Uterus (tissue), 2 donors: ENCODE measurements at regions not wholly inside any gene's neighbourhood (a gene's known extent, or its start where the extent isn't known, plus 50 kb on each side); places are given as distances from the start of the nearest gene placed in this dataset.

Experiments
- POLR2A ChIP-seq, 2 donors: fragments of 450-650 bp; IDR thresholded peaks; one replicate each; pipeline ENCODE4 v1.6.1; 2016; ENCODE audit warnings: antibody characterized with exemption in 2 of 2, mild to moderate bottlenecking in 1 of 2, moderate library complexity in 1 of 2
- TF ChIP-seq, protein P1 (sequence below), 4 experiments: fragments of 200-600 bp in 2 of 4; fragments of 450-650 bp in 2 of 4; sonication (generic) in 2 of 4; IDR thresholded peaks; one replicate each; pipeline ENCODE4 v1.5.1; 2016 to 2019; ENCODE audit warnings: antibody characterized with exemption in 4 of 4, mild to moderate bottlenecking in 2 of 4, moderate library complexity in 1 of 4

DNA sequence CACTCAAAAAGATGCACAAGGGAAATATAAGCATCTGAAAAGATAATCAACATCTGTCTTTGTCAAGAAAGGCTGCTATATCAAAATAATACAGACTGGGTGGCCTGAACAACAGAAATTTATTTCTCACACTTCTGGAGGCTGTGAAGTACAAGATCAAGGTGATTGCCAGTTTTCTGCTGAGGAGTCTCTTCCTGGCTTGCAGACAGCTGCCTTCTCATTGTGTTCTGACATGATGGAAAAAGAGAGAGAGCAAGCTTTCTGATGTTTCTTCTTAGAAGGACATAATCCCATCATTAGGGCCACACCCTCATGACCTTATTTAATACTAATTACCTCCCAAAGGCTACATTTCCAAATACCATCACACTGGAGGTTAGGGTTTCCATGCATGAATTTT, 1573.3 kb downstream of the SI start:
- TF ChIP-seq, protein P1, sequence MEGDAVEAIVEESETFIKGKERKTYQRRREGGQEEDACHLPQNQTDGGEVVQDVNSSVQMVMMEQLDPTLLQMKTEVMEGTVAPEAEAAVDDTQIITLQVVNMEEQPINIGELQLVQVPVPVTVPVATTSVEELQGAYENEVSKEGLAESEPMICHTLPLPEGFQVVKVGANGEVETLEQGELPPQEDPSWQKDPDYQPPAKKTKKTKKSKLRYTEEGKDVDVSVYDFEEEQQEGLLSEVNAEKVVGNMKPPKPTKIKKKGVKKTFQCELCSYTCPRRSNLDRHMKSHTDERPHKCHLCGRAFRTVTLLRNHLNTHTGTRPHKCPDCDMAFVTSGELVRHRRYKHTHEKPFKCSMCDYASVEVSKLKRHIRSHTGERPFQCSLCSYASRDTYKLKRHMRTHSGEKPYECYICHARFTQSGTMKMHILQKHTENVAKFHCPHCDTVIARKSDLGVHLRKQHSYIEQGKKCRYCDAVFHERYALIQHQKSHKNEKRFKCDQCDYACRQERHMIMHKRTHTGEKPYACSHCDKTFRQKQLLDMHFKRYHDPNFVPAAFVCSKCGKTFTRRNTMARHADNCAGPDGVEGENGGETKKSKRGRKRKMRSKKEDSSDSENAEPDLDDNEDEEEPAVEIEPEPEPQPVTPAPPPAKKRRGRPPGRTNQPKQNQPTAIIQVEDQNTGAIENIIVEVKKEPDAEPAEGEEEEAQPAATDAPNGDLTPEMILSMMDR (IDR thresholded peaks at IDR 0.05): no peak
- TF ChIP-seq POLR2A (IDR thresholded peaks at IDR 0.05): no peak
